Activated naive CD4-positive, alpha-beta T cell treated with Interleukin-2 at 50 U/mL for 16 hours (primary cell): ENCODE measurements at regions not wholly inside any gene's neighbourhood (a gene's known extent, or its start where the extent isn't known, plus 50 kb on each side); places are given as distances from the start of the nearest gene placed in this dataset.

Experiments
- DNase-seq: peaks from one replicate; pipeline ENCODE4 v3.0.0-alpha.2; 2020

DNA sequence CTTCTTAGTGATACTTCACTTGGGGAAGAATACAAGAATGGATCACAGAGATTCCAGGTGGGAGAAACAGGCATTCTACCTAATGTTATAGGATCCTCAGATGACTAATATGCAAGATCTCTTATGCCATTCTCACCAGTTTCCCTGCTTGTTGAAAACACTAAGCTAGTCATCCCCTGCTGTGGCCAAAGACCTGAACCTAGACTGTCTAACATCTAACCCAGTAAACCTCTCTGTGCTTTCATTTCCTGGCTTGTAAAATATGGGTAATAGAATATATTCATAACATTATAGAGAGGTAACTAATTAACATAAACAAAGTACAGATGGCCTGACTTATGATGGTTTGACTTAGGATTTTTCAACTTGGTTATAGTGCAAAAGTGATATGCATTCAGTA, 776.3 kb downstream of the TUSC7 start:
- no peak for DNase-seq

DNA sequence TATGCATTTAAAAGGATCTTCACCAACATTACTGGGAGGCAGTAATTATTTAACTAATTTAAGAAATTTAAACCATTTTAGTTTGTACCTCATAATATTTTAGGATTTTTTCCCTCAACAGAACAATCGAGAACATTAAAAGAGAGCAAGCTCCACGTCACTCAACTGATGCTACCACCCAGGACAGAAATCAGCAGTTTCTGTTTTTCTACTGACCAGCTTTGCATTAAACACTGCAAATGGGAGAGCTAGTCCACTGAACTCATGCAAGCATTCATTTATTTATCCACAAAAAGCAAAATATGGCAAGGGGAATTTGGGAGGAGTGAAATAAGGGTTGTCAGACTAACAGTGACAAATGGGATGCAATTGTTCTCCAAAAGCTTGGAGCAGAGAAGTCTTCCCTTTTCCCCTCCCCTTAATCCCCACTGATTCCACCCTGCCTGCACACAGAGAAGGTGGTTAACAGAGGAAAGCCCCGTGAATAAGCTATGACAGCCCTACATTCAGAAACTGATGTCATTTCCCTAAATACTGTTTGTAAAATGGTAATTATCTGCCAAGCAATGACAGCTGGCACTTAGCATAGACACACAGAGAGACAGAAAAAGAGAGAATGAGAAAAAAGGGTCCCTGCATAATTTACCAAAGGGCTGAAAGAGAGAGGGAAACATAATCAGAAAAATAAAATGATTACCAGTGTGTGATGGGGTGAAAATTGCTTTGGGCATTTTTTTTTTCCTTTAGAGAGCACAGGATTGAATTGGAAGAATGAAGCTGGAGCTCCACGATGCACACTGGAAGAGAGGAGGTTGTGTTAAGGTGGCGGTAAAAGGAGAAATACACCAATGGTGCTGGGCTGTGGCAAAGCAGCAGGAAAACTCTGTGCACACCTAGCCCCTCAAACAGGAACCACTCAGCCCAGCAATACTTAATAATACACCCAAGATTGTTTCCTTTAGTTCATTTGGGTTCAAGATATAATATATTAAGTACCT, 777.4 kb downstream of the TUSC7 start:
- DNase-seq = no peak

DNA sequence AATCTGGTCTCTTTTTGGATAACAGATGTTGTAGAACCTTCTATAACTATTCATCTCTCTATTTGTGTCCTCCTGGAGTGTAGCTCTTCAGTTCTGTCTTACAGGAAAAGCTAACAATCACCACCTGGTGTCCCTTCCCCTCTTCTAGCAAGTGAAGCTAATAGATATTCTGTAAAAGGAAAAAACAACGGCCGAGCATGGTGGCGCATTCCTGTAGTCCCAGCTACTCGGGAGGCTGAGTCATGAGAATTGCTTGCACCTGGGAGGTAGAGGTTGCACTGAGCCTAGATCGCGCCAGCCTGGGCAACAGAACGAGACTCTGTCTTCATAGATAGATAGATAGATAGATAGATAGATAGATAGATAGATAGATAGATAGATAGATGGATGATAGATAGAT, 779.4 kb downstream of the TUSC7 start:
- no peak for DNase-seq

DNA sequence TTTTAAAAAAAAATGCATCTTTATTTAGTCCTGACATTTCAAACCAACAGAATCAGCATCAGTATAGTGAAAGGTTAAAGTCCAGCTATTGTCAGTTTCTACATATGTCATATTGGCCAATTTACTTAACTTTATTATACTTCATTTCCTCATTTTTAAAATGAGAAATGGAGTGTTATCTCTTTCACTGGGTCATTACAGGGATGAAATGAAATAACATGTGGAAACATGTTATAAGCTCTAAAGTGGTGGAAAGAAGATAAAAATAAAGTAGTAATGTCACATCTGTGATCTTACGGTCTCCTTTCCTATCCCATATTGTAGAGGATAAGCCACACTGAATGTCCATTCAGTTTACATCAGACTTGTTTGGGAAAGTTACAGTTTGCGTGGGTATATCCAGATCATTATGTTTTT, 780.1 kb downstream of the TUSC7 start:
- DNase-seq = no peak

DNA sequence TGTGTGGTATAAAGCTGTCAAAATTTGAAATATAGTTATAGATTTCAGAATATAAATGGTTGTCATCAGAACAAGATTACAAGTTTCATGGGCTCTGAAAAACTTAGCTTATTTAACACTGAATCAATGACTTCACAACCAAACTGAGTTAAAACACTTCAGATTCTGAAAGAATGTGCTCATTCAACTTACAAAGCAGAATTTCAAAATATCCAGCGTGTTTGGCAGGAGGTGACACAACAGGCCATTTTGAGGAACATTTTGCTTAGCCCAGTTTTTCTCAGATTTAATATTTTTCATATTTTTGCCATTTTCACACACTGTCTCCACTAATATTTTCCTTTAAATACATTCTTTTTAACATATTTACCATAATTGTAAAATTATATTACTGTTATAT, 781.1 kb downstream of the TUSC7 start:
- no peak for DNase-seq

DNA sequence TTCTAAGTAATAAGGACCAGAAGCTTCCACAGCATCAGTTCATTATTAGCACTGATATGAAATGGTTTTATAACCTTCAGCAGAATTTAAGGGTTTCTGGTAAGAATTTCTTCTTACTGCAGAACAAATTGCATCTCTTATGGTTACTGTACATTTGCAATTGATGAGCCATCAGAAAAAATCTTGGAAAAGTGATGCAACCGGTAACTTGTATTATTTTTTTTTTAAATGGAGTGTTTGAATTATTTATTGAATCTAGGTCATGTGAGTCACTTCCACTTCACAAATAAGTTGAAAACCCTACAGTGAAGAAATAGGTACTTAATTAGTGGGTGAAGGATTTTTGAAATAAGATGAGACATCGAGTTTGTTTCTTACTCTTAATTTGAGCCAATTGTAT, 786.0 kb downstream of the TUSC7 start:
- DNase-seq = no peak

DNA sequence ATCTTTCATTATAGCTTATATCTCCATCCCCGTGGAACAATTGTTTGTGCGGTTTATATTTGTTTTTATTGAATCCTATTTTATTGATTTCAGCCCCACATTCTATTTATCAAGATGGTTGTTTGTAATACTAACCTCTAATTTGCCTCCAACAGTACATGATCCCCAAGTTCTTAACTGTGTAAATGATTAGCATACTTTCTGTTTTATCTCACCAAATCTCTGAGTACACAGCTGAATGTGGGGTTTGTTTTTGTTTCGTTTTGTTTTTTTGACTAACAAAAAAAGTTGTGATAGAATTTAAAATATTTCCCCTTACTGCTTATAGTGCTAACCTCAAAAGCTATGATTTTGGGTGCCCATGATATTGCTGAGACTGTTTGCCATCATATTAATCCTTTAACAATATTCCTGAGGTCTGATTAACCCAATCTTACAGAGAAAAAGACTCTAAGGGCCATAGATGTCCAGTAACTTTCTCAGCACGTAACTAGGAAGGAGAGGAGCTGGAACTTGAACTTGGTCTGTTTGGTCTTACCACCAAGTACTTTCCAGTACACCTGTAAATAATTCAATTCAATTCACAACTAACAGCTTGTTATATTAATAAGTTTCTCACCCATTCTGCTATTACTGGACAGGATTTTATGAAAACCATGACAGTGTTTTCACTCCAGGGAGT, 789.8 kb downstream of the TUSC7 start:
- DNase-seq = no peak

DNA sequence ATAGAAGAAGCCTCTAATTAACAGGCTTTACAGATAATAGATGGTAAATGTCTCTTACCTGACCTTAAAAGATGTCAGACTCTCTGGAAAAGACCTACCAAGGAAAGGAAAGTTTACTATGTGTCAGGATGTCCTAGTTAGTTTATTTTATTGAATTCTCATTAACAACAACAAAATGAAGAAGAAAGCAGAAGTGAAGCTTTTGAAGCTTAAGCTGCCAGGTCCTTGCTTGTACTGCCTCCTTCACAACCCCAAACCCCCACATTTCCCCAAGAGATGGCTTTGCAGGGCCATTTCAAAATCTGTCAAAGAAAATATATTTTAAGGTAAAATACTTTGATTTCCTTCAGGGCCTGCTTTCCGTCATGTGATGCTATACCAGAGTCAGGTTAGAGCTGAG, 798.4 kb downstream of the TUSC7 start:
- no peak for DNase-seq

DNA sequence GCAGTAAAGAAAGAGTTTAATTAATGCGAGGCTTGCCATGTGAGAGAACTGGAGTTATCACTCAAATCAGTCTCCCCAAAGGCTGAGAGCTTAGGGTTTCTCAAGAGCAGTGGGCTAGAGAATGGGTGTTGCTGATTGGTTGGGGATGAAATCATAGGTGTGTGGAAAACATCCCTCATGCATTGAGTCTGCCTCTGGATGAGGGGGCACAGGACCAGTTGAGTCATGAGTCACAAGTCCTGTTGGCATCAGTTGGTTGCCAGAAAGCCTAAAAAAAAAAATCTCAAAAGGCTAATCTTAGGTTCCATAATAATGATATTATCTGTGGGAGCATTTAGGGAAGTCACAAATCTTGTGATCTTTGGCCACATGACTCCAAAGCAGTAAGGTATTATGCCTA, 800.3 kb downstream of the TUSC7 start:
- no peak for DNase-seq

DNA sequence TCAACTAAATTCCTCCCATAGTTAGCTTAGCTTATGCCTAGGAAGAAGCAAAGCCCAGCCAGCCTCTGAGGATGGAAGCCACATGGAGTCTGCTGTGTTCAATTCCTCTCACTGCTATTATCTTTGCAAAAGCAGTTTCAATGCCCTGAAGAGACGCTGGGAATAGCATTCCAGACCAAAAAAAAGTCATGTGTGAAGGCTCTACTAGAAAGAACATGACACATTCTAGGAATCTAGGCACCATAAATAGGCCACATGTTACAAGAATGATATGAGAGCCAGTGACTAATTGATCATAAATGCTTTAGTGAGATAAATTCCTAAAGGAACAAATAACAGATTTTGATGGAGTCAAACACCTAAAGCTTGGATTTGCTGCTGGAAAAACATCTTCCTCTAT, 800.8 kb downstream of the TUSC7 start:
- DNase-seq = no peak

DNA sequence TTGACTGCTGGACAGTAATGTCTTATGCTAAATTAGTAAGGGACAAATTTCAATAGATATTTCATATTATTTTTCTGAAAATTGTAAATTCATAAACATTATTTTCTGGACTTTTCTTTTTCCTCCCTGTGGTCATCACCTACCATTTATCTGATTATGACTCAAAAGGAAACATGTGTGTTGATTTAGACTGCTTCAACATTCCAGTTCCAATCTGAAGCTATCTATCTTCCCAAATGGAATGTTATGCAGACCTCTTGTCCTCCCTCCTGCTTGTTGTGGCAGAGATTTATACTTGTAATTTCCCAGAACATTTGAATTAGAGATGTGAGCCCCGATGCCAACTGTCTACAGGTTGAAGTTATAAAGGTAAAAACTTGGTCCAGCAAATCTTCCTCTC, 803.4 kb downstream of the TUSC7 start:
- DNase-seq = no peak

DNA sequence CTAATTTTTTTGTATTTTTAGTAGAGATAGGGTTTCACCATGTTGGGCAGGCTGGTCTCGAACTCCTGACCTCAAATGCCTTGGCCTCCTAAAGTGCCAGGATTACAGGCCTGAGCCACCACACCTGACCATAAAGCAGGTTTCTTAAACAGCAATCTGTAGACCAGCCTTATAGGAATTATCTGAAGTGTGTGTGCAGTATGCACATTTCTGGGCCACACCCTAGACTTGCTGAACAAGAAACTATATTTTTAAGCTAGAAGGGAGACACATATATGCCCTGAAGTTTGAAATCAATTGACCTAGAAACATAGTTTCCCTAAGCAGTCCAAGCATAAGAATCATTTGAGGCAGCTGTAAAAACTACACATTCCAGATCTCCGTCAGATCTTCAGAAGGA, 805.7 kb downstream of the TUSC7 start:
- no peak for DNase-seq

DNA sequence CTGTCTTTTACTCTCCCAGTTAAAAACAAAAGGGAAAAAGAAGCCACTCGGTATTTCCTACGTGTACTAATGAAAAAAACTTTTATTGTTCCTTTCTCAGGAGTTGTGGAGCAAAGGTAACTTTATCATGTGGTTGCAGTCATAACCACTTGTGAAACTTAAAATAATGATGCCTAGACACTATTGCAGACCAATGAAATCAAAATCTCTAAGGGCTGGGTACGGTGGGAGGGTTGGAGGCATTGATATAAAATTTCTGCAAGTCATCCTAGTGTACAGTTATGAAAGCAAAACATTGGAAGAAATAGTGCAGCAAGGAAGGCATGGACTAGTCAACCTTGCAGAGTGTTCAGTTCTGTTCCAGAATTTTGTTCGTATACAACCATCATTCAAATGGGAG, 808.8 kb downstream of the TUSC7 start:
- no peak for DNase-seq

DNA sequence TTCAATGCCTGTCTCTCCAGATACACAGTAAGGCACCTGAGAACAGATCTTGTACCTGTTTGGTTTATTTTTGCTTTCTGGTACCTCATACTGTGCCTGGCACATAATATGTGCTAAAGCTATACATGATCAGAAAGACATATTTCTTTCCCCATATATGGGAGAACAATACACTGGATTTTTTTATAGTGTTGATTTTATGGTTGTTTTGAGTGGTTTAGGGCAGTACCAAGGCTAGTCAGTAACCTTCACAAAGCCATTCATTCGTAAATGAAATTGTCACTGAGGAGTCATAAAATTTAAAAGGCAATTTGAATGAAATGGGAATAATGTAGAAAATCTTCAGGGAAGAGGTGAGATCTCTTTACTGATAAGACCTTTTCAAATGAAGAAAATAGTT, 810.2 kb downstream of the TUSC7 start:
- no peak for DNase-seq

DNA sequence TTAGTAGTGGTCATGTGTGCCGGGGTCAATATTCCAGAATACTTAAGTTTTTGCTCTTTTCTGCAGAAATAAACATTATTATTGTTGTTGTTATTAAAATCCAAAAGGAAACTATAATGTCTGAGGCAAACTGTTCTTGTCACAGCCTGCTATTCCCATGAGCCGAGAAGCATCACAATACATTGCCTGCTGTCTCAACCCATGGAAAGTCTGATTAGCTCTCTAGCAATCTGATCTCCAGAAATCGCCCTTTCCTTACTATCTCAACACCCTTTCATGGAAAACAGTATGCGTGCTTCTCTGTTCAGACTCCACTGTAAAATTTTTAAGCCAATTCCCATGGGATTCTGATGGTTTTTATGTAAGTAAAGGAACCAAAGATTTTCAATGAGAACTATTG, 811.0 kb downstream of the TUSC7 start:
- DNase-seq = no peak

DNA sequence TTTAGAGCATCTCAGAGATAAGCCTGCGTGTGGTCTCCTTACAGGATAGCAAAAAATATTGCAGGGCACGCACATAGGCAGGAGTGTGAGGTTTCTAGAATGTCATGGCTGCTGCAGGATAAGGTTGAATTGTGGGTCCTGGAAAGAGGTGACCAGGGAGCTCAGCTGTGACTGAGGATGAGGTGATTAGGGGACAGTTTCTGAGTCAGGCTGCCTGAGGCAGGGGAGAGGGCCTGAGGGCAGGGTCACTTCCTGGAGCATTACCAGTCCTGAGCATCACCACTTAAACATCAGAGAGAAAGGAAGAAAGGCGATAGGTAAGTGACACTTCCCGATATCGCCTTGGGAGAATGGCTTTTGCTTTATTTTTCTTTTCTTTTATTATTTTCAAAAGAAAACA, 813.8 kb downstream of the TUSC7 start:
- no peak for DNase-seq

DNA sequence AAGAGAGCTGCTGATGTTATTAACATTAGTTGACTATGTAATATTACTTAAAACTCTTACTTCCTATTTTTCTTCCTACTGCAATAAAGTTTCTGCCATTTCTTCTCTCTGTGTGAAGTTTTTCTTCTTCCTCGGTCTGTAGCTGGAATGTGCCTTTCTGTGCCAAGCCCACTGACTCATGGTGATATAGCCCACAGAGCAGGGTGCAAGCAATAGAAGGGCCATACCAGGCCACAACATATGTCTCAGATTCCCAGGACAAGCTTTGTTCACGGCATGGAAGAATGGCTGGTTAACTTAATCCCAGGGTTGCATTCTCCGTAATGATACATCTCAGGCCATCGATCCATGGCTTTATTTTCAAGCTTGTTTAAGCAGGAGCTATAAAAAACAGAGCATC, 815.3 kb downstream of the TUSC7 start:
- no peak for DNase-seq

DNA sequence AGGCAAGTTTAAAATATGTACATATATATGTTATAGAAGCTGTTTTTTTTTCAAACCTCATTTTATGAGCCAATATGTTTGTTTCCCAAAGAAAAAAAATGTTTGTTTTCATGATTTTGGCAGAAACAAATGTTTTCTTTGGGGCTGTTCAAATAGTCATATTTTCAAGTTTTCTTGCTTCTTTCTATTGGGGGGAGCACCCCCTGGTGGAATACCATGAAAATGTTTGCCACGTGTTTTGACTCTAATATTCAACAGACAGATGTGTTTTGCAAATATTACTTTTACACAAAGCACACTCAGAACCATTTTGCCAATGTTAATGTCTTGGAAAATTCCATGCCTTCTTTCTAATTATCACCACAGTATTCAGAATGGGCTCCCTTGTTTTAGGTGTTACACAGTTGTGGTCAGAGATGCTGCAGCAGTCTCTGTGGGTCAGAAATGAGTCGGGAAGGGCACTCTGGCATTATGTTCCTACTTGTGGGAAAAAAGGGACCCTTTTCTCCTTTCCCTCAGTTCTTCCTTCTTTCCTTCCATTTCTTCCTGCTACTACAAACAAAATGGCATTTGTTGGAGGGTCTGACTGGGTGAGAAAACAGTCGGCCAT, 817.0 kb downstream of the TUSC7 start:
- no peak for DNase-seq

DNA sequence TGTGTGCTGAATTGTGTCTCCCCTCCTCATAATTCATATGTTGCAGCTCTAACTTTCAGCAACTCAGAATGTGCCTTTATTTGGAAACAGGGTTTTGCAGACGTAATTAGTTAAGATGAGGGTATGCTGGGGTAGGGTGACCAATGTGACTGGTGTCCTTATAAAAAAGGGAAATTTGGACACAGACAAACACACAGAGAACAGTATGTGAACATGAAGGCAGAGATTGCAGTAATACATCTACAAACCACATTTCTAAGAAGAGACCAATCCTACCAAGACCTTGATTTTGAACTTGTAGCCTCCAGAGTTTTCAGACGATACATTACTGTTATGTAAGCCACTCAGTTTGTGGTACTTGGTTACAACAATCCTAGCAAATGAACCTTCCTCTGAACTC, 817.8 kb downstream of the TUSC7 start:
- DNase-seq = no peak

DNA sequence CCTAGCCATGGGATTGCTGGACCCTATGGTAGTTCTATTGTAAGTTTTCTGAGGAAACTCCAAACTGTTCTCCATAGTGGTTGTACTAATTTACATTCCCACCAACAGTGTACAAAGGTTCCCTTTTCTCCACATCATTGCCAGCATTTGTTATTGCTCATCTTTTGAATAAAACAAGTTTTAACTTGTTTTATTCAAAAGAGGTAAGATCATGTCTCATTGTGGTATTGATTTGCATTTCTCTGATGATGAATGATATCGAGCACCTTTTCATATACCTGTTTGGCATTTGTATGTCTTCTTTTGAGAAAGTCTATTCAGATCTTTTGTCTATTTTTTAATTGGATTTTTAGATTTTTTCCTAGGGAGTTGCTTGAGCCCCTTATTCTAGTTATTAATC, 819.1 kb downstream of the TUSC7 start:
- no peak for DNase-seq

DNA sequence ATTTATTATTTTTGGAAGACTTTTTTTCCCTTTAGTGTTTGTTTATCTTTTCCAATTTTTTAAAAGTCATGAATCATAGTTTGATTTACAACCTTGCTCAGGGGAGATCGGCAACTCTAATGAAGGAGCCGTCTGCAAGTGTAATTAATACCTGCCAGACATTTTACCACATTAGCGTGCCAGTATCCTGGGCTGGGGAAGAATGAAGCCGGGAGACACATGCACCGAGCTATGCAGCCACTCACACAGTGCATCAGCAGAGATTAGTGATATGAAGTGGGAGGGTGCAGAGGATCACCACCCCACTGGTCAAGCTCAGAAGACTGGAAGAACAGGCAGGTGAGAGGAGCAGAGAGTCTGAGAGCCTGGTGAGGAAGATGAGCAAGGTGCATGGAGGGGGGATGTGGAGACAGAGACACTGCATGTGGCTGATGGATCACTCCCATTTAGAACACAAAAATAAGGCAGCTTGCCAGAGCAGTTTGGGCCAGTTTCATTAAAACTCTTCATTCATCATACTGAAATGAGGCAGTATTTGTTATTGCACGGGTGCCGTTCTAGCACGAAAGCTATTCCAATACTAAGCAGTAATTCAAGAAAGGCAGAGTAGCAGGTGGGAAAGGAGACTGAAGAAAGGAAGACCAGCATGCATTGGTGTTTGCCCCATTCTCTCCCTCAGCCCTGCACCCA, 821.6 kb downstream of the TUSC7 start:
- DNase-seq = no peak

DNA sequence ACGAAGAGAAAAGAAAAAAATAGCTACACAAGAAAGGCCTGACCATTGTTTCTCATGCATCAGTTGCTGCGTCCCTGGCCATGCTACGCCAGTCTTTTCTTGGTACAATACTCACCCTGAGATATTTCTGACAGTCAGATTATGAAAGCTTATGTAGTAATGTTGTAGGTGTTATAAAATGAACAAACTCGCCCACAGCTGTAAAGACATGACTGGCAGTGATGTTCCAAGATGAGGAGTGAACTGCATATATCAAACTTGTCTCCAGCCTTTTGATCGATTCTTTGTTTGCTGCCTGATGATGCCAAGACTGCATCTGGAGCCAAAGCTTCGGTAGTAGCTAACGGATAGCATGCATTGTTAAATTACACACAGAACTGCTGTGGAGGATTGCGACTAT, 822.7 kb downstream of the TUSC7 start:
- DNase-seq = no peak

DNA sequence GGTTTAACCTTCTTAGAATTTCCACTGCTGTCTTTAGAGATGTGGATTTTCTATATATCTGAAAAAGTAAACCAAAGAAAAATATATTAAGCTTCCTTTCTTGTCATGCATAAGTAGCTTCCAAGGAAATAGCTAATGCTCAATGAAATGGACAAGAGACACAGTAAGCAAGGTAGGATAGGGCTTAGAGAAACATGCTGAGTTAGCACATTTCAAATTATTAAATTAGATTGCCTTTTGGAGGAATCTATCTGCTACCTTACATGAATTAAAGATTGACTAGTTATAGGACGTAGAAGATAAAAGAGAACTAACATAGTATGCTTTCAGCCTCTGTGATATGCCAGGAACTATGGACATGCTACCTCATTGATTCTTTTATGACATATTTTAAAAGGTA, 824.6 kb downstream of the TUSC7 start:
- DNase-seq = no peak
